NB4 (cell line): ENCODE measurements at regions not wholly inside any gene's neighbourhood (a gene's known extent, or its start where the extent isn't known, plus 50 kb on each side); places are given as distances from the start of the nearest gene placed in this dataset.

ENCODE experiments used
- CTCF ChIP-seq: IDR thresholded peaks from one replicate; pipeline ENCODE4 v1.5.1; 2012; ENCODE audit warnings: low read depth, low read length
- POLR2A ChIP-seq: IDR thresholded peaks from 2 replicates; pipeline ENCODE4 v1.6.1; 2011; ENCODE audit warnings: mild to moderate bottlenecking; ENCODE audit not compliant: insufficient read length; ENCODE audit errors: extremely low read depth

GRCh38 chr9:7533376-7534090 lies 266.0 kb downstream of the DMAC1 start:
- TF ChIP-seq CTCF (no peak), POLR2A (no peak)
